ENCODE measurements at regions not wholly inside any gene's neighbourhood (a gene's known extent, or its start where the extent isn't known, plus 50 kb on each side); places are given as distances from the start of the nearest gene placed in this dataset.

GRCh38 chr5:57687596-57687995, 205.0 kb upstream of the ACTBL2 start:
- DNase-seq (ENCODE audit: low spot score, unreplicated experiment) = no peak
- Mint-ChIP-seq H3K27me3 (no peaks in the 10 kb centered on the region), H3K27ac (no peak overlapping the region), H3K4me1 (ENCODE audit: low read depth) (peaks cover 2% of the 10 kb centered on the region), H3K9me3 (ENCODE audit: low read depth) (no peaks in the 10 kb centered on the region), H3K36me3 (ENCODE audit: insufficient read depth) (no peaks in the 10 kb centered on the region), H3K4me3 (ENCODE audit: low read depth) (no peak overlapping the region)
- TF ChIP-seq CTCF (IDR thresholded peaks at IDR 0.05; ENCODE audit: unreplicated experiment) = no peak

- DNase-seq (ENCODE audit: low spot score, unreplicated experiment) = no peak
- no peaks in the 10 kb centered on the region for H3K36me3 Mint-ChIP-seq (ENCODE audit: insufficient read depth)
- H3K4me1 Mint-ChIP-seq (ENCODE audit: low read depth) = peaks cover 1% of the 10 kb centered on the region
- no peaks in the 10 kb centered on the region for H3K9me3 Mint-ChIP-seq (ENCODE audit: low read depth)
- no peak overlapping the region for H3K4me3 Mint-ChIP-seq (ENCODE audit: low read depth)
- H3K27me3 Mint-ChIP-seq = no peaks in the 10 kb centered on the region
- no peak overlapping the region for H3K27ac Mint-ChIP-seq
- no peak for TF ChIP-seq CTCF (IDR thresholded peaks at IDR 0.05; ENCODE audit: unreplicated experiment)
Measured at GRCh38 chr5:57685516-57686255, 203.1 kb upstream of the ACTBL2 start.

GRCh38 chr5:57684299-57684702, 201.7 kb upstream of the ACTBL2 start:
- H3K36me3 Mint-ChIP-seq (ENCODE audit: insufficient read depth) = no peaks in the 10 kb centered on the region

GRCh38 chr5:57683036-57683630, 200.5 kb upstream of the ACTBL2 start:
- H3K27me3 Mint-ChIP-seq = no peaks in the 10 kb centered on the region
- no peaks in the 10 kb centered on the region for H3K36me3 Mint-ChIP-seq (ENCODE audit: insufficient read depth)
- H3K4me1 Mint-ChIP-seq (ENCODE audit: low read depth) = no peaks in the 10 kb centered on the region
- TF ChIP-seq CTCF (IDR thresholded peaks at IDR 0.05; ENCODE audit: unreplicated experiment) = no peak
- no peak overlapping the region for H3K4me3 Mint-ChIP-seq (ENCODE audit: low read depth)
- no peaks in the 10 kb centered on the region for H3K9me3 Mint-ChIP-seq (ENCODE audit: low read depth)
- no peak for DNase-seq (ENCODE audit: low spot score, unreplicated experiment)
- H3K27ac Mint-ChIP-seq = no peak overlapping the region

More at GRCh38 chr5:57684299-57684702, 201.7 kb upstream of the ACTBL2 start:
- no peak for TF ChIP-seq CTCF (IDR thresholded peaks at IDR 0.05; ENCODE audit: unreplicated experiment)
- Mint-ChIP-seq H3K27ac (no peak overlapping the region), H3K4me1 (ENCODE audit: low read depth) (no peaks in the 10 kb centered on the region), H3K9me3 (ENCODE audit: low read depth) (no peaks in the 10 kb centered on the region), H3K27me3 (no peaks in the 10 kb centered on the region), H3K4me3 (ENCODE audit: low read depth) (no peak overlapping the region)
- no peak for DNase-seq (ENCODE audit: low spot score, unreplicated experiment)

- H3K27ac Mint-ChIP-seq = no peak overlapping the region
- TF ChIP-seq CTCF (IDR thresholded peaks at IDR 0.05; ENCODE audit: unreplicated experiment) = no peak
- no peaks in the 10 kb centered on the region for H3K4me1 Mint-ChIP-seq (ENCODE audit: low read depth)
- no peak for DNase-seq (ENCODE audit: low spot score, unreplicated experiment)
- no peaks in the 10 kb centered on the region for H3K9me3 Mint-ChIP-seq (ENCODE audit: low read depth)
- no peak overlapping the region for H3K4me3 Mint-ChIP-seq (ENCODE audit: low read depth)
- H3K36me3 Mint-ChIP-seq (ENCODE audit: insufficient read depth) = no peaks in the 10 kb centered on the region
- H3K27me3 Mint-ChIP-seq = no peaks in the 10 kb centered on the region
Measured at GRCh38 chr5:57681942-57682341, 199.3 kb upstream of the ACTBL2 start.
